OCI-M2 (cell line): ENCODE measurements at regions not wholly inside any gene's neighbourhood (a gene's known extent, or its start where the extent isn't known, plus 50 kb on each side); places are given as distances from the start of the nearest gene placed in this dataset.

Experiments used
- DNase-seq: peaks from one replicate; lab custom pipeline; 2025; ENCODE audit not compliant: unreplicated experiment; lab: John Stamatoyannopoulos, UW

- DNase-seq = no peak
Observed at GRCh38 chr6:95142101-95142500, 435.2 kb upstream of the MANEA start.

GRCh38 chr6:95142661-95143335 lies 434.5 kb upstream of the MANEA start:
- DNase-seq = no peak

GRCh38 chr6:95143408-95144180 lies 433.7 kb upstream of the MANEA start:
- no peak for DNase-seq

GRCh38 chr6:95145457-95145856 lies 431.9 kb upstream of the MANEA start:
- no peak for DNase-seq

GRCh38 chr6:95159557-95159956 lies 417.8 kb upstream of the MANEA start:
- no peak for DNase-seq

- no peak for DNase-seq
Observed at GRCh38 chr6:95169775-95170174, 407.6 kb upstream of the MANEA start.

GRCh38 chr6:95175927-95176675 lies 401.2 kb upstream of the MANEA start:
- no peak for DNase-seq

- no peak for DNase-seq
Observed at GRCh38 chr6:95185874-95186273, 391.5 kb upstream of the MANEA start.

- no peak for DNase-seq
Observed at GRCh38 chr6:95186710-95187109, 390.6 kb upstream of the MANEA start.

GRCh38 chr6:95197590-95197989 lies 379.7 kb upstream of the MANEA start:
- no peak for DNase-seq

GRCh38 chr6:95203153-95203754 lies 374.1 kb upstream of the MANEA start:
- no peak for DNase-seq

- no peak for DNase-seq
Observed at GRCh38 chr6:95204178-95204577, 373.2 kb upstream of the MANEA start.

- no peak for DNase-seq
Observed at GRCh38 chr6:95208621-95209020, 368.7 kb upstream of the MANEA start.

- DNase-seq = no peak
Observed at GRCh38 chr6:95209074-95209473, 368.3 kb upstream of the MANEA start.

GRCh38 chr6:95216555-95216954 lies 360.8 kb upstream of the MANEA start:
- DNase-seq = no peak

GRCh38 chr6:95227351-95227750 lies 350.0 kb upstream of the MANEA start:
- DNase-seq = no peak

- DNase-seq = no peak
Observed at GRCh38 chr6:95228636-95229035, 348.7 kb upstream of the MANEA start.

GRCh38 chr6:95230071-95230740 lies 347.1 kb upstream of the MANEA start:
- DNase-seq = no peak

- no peak for DNase-seq
Observed at GRCh38 chr6:95231416-95231815, 345.9 kb upstream of the MANEA start.

- DNase-seq = no peak
Observed at GRCh38 chr6:95232446-95232845, 344.9 kb upstream of the MANEA start.

- DNase-seq = no peak
Observed at GRCh38 chr6:95233879-95234278, 343.5 kb upstream of the MANEA start.
